GM12873 (cell line): ENCODE measurements at regions not wholly inside any gene's neighbourhood (a gene's known extent, or its start where the extent isn't known, plus 50 kb on each side); places are given as distances from the start of the nearest gene placed in this dataset.

Source experiments
- TF ChIP-seq, protein P1 (sequence below): IDR thresholded peaks from 2 replicates; pipeline ENCODE4 v1.5.1; 2012; ENCODE audit warnings: low read depth, mild to moderate bottlenecking, moderate library complexity, low read length, control low read depth; ENCODE audit not compliant: insufficient read depth; ENCODE audit errors: missing control alignments

GRCh38 chr2:62334440-62335058 is 138.6 kb downstream of the B3GNT2 start:
- TF ChIP-seq, protein P1, sequence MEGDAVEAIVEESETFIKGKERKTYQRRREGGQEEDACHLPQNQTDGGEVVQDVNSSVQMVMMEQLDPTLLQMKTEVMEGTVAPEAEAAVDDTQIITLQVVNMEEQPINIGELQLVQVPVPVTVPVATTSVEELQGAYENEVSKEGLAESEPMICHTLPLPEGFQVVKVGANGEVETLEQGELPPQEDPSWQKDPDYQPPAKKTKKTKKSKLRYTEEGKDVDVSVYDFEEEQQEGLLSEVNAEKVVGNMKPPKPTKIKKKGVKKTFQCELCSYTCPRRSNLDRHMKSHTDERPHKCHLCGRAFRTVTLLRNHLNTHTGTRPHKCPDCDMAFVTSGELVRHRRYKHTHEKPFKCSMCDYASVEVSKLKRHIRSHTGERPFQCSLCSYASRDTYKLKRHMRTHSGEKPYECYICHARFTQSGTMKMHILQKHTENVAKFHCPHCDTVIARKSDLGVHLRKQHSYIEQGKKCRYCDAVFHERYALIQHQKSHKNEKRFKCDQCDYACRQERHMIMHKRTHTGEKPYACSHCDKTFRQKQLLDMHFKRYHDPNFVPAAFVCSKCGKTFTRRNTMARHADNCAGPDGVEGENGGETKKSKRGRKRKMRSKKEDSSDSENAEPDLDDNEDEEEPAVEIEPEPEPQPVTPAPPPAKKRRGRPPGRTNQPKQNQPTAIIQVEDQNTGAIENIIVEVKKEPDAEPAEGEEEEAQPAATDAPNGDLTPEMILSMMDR: no peak

DNA sequence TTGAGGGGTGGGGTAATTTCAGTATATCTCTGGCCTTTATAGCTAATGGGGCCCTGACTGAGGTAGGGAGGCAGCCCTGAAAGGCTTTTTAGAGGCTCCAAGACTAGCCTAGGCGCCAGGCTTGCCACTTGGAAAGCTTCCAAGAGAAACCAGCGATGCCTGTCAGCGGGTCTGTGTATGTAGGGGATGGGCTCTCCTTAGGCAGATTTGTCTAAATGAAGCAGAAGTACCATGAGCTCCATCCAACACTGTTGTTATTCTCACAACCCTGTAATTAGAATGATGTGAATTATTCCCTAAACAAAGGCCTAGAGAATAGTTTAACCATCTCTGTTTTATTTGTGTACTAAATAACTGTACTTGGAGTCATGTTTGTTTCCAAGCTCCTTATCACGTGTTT is 138.1 kb downstream of the B3GNT2 start:
- TF ChIP-seq, protein P1: no peak

DNA sequence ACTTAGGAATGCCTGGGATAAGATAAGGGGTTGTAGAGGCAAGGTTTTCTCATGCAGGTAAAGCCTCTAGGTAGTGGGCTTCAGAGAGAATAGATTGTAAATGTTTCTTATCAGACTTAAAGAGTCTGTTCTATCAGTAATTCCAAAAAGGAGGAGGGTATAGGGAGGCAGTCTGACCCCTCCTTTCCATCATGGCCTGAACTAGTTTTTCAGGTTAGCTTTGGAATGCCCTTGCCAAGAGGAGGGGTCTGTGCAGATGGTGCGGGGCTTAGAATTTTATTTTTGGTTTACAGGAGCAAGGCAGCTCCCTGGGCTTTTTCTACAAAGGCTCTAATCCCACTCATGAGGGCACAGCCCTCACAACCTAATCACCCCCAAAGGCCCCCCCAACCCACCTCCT is 135.0 kb downstream of the B3GNT2 start:
- TF ChIP-seq, protein P1: no peak

DNA sequence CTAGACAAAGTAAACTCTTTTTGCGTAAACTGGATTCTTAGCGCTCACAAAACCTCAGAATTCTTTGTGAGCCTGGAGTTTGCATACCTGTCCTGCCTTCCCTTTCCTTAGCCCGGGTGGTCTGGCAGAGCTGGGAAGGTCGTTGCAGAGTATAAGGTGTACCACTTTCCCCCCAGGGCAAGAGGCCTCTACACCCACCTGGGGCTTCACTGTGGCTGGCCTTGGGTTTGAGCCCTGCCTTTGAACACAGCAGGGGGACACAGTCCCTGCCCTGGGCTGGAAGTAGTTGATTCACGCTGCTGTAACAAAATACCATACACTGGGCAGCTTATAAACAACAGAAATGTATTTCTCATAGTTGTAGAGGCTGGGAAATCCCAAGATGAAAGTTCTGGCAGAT is 133.9 kb downstream of the B3GNT2 start:
- TF ChIP-seq, protein P1: no peak

- TF ChIP-seq, protein P1: no peak
These were observed 130.8 kb downstream of the B3GNT2 start for GRCh38 chr2:62326735-62327134.

GRCh38 chr2:62325398-62325797 is 129.5 kb downstream of the B3GNT2 start:
- TF ChIP-seq, protein P1: no peak

DNA sequence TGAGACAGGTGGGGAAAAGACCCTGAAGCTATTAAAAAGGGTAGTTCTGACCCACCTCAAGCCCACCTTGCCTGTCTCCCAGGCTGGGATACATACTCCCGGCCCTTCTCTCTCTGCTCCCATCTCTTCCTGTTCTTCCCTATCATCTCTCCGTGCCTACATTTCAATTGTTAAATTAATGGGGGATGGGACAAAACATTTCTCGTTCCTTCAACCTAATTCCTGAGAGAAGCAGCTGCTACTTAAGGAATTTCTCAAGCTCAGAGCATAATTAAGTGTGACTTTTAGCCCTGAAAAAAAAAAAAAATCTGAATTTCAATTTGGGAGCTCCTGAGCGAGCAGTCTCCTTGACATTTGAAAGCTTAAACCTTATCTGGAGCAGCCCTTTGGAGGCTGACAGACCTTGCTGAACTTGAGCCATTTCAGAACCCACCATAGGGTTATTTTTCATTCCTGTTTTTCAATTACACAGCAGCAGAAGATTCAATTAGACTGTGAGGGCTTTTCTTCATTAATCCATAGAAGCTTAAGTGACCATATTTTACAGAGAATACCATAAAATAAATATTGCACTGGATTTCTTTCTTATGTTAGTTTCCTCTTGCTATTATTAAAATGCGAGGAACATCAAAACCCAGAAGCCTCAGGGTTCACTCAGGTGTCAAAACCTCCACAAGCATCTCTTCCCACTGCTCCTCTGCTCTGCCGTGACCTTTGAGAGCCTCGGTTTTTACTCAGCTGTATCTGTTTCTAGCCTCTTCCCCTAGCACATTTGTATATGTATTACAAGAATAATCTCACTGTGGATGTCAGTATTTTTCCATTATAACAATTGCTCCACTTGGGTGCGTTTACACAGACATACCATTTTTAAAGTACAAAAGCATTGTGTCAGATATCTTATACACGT is 125.7 kb downstream of the B3GNT2 start:
- TF ChIP-seq, protein P1: no peak
